GM23248 (cell line): ENCODE measurements at regions not wholly inside any gene's neighbourhood (a gene's known extent, or its start where the extent isn't known, plus 50 kb on each side); places are given as distances from the start of the nearest gene placed in this dataset.

Experiments
- DNase-seq: peaks from one replicate; pipeline ENCODE4 v3.0.0-alpha.2; 2015
- H2AFZ ChIP-seq: fragments of 200-600 bp; sonication (generic); 2 replicates; pipeline ENCODE4 v1.6.1; 2016; ENCODE audit warnings: antibody characterized with exemption
- H3F3A ChIP-seq: fragments of 200-600 bp; sonication (generic); 2 replicates; pipeline ENCODE4 v1.6.1; 2016; ENCODE audit warnings: mild to moderate bottlenecking, antibody characterized with exemption, mixed run types; ENCODE audit not compliant: insufficient read depth
- H3K27ac ChIP-seq: fragments of 200-600 bp; sonication (generic); 2 replicates; pipeline ENCODE4 v1.5.1; 2016; ENCODE audit warnings: mild to moderate bottlenecking
- H3K27me3 ChIP-seq: fragments of 200-600 bp; sonication (generic); replicated peaks from 2 replicates; pipeline ENCODE4 v1.6.1; 2016; ENCODE audit warnings: mild to moderate bottlenecking; ENCODE audit not compliant: insufficient read depth
- H3K36me3 ChIP-seq: fragments of 200-600 bp; sonication (generic); 2 replicates; pipeline ENCODE4 v1.6.1; 2016; ENCODE audit warnings: low read depth, mild to moderate bottlenecking
- H3K4me1 ChIP-seq: fragments of 200-600 bp; sonication (generic); 2 replicates; pipeline ENCODE4 v1.6.1; 2016; ENCODE audit warnings: mild to moderate bottlenecking; ENCODE audit not compliant: insufficient read depth
- H3K4me2 ChIP-seq: fragments of 200-600 bp; sonication (generic); one replicate; pipeline ENCODE4 v1.6.1; 2016; ENCODE audit warnings: mild to moderate bottlenecking; ENCODE audit not compliant: unreplicated experiment
- H3K4me3 ChIP-seq: fragments of 200-600 bp; sonication (generic); 2 replicates; pipeline ENCODE4 v1.5.1; 2016; ENCODE audit warnings: mild to moderate bottlenecking
- H3K79me2 ChIP-seq: fragments of 200-600 bp; sonication (generic); 2 replicates; pipeline ENCODE4 v1.6.1; 2016; ENCODE audit warnings: mild to moderate bottlenecking; ENCODE audit not compliant: insufficient read depth
- H3K9ac ChIP-seq: fragments of 200-600 bp; sonication (generic); 2 replicates; pipeline ENCODE4 v1.6.1; 2016; ENCODE audit warnings: mild to moderate bottlenecking
- H3K9me2 ChIP-seq: fragments of 200-600 bp; sonication (generic); 2 replicates; pipeline ENCODE4 v1.6.1; 2016; ENCODE audit warnings: mixed run types, mild to moderate bottlenecking, moderate library complexity; ENCODE audit not compliant: insufficient read depth
- H3K9me3 ChIP-seq: fragments of 200-600 bp; sonication (generic); one replicate; pipeline ENCODE4 v1.6.1; 2017; ENCODE audit warnings: low read depth
- H4K20me1 ChIP-seq: fragments of 200-600 bp; sonication (generic); 2 replicates; pipeline ENCODE4 v1.6.0; 2016; ENCODE audit not compliant: insufficient read depth
- EZH2 ChIP-seq: fragments of 200-600 bp; sonication (generic); IDR thresholded peaks from 2 replicates; pipeline ENCODE4 v1.6.1; 2018; ENCODE audit warnings: antibody characterized with exemption, mild to moderate bottlenecking; ENCODE audit not compliant: insufficient read depth, poor library complexity, severe bottlenecking
- EZH2phosphoT487 ChIP-seq: fragments of 200-600 bp; sonication (generic); IDR thresholded peaks from 2 replicates; pipeline ENCODE4 v1.6.1; 2018; ENCODE audit warnings: antibody characterized with exemption, moderate library complexity, mild to moderate bottlenecking, low read depth; ENCODE audit not compliant: insufficient read depth
- WGBS, 2 experiments: methylation state at CpG; one replicate each; pipeline ENCODE4 v1.1.6; 2015 to 2017; ENCODE audit warnings: low lambda C conversion rate in 2 of 2, low coverage in 1 of 2; ENCODE audit errors: missing lambda C conversion rate in 2 of 2; 5-methylcytosine and 5-hydroxymethylcytosine counted together
- in situ Hi-C: fragments of 300-500 bp; cut with MboI; formaldehyde crosslinking; loops from 2 replicates; pipeline ENCODE4 v1.15.0; 2020

DNA sequence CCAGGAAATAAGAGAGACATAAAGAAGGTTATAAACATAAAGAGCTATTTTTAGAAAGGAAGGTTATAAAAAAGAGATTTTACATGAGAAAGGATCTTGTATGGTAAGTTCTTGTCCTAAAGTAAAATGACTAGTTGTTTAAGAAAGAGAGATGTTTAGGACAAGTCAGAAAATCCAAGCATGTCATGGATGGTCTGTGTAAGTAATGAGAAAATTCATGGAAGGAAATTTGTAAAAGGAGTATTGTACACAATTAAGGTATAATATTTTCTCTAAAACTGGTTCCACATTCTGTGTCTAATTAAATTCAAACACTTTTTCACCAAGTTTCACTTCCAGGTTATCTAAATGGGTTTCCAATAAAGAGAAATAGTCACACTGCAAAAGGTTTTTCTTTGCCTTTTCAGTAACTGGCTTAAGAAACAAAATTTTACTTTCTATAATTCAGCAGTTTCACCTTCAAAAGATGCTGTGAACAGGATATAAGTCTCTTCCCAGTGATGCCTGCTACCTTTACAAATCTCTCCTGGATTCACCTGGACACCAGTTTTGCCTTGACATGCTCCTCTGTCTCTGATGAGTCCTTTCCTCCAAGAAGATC lies 455.7 kb downstream of the ZIC1 start:
- Histone ChIP-seq H4K20me1 (no peaks in the 10 kb centered on the region), H3K4me3 (no peak overlapping the region), H3K79me2 (no peaks in the 10 kb centered on the region), H3K4me2 (no peak overlapping the region), H3K36me3 (no peaks in the 10 kb centered on the region), H2AFZ (no peak overlapping the region), H3K27me3 (no peaks in the 10 kb centered on the region), H3K9me2 (no peaks in the 10 kb centered on the region), H3K4me1 (no peaks in the 10 kb centered on the region), H3K27ac (no peak overlapping the region), H3F3A (no peaks in the 10 kb centered on the region), H3K9me3 (no peaks in the 10 kb centered on the region), H3K9ac (no peak overlapping the region)
- in situ Hi-C loops: no loop called here
- TF ChIP-seq EZH2: no peak
- TF ChIP-seq EZH2phosphoT487: no peak
- DNase-seq: no peak

DNA sequence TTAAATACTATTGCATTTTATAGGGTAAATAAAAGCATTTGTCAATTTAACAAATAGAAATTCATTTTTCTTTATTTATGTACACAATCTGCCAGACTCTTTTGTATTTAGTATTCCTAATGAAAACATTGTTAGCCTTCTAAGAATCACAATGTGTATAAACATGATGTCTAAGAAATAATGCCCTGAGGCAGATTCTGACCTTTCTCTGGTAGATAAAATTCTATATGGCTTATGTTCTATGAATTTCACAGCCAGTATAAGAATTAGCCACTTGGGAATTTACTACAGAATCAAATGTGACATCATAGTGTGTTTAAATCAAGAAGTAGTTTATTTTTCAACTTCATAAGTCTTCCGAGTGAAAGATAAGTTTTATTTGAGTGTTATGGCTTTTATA lies 457.4 kb downstream of the ZIC1 start:
- H3K9ac ChIP-seq: no peak overlapping the region
- no peak overlapping the region for H3K27ac ChIP-seq
- no peaks in the 10 kb centered on the region for H3K9me3 ChIP-seq
- in situ Hi-C loops: no loop called here
- no peak for DNase-seq
- H3K4me3 ChIP-seq: no peak overlapping the region
- no peaks in the 10 kb centered on the region for H3K36me3 ChIP-seq
- H3F3A ChIP-seq: no peaks in the 10 kb centered on the region
- no peaks in the 10 kb centered on the region for H3K4me1 ChIP-seq
- WGBS, 2 experiments: 21 to 23% methylated on average over 1 of the region's 1 CpG
- no peaks in the 10 kb centered on the region for H3K27me3 ChIP-seq
- no peak overlapping the region for H2AFZ ChIP-seq
- H3K9me2 ChIP-seq: no peaks in the 10 kb centered on the region
- H3K79me2 ChIP-seq: no peaks in the 10 kb centered on the region
- H4K20me1 ChIP-seq: no peaks in the 10 kb centered on the region
- TF ChIP-seq EZH2phosphoT487 (no peak), EZH2 (no peak)
- no peak overlapping the region for H3K4me2 ChIP-seq

DNA sequence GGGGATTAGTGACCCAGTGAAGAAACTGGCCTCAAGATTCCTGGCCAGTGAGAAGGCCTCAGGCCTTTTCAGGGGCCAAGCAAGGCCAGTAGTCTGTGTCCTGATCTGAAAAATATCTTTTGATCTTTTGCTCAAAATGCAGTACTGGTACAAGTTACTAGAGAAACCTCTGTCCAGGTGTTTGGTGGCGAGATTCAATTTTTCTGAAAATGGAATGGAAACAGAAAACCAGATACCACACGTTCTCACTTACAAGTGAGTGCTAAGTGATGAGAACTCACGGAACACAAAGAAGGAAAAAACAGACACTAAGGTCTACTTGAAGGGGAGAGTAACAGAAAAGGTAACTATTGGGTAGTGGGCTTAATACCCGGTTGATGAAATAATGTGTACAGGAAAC lies 463.4 kb downstream of the ZIC1 start:
- Histone ChIP-seq H3K9ac (no peak overlapping the region), H3K79me2 (no peaks in the 10 kb centered on the region), H3K27me3 (no peaks in the 10 kb centered on the region), H3K36me3 (no peaks in the 10 kb centered on the region), H3K9me3 (no peaks in the 10 kb centered on the region), H2AFZ (no peak overlapping the region), H4K20me1 (no peaks in the 10 kb centered on the region), H3K9me2 (no peaks in the 10 kb centered on the region), H3K4me1 (no peaks in the 10 kb centered on the region), H3F3A (no peaks in the 10 kb centered on the region), H3K4me3 (no peak overlapping the region), H3K4me2 (no peak overlapping the region), H3K27ac (no peak overlapping the region)
- in situ Hi-C loops: no loop called here
- 63% methylated on average over 4 of the region's 4 CpGs for WGBS, 2 experiments
- no peak for DNase-seq
- no peak for TF ChIP-seq EZH2phosphoT487
- TF ChIP-seq EZH2: no peak

DNA sequence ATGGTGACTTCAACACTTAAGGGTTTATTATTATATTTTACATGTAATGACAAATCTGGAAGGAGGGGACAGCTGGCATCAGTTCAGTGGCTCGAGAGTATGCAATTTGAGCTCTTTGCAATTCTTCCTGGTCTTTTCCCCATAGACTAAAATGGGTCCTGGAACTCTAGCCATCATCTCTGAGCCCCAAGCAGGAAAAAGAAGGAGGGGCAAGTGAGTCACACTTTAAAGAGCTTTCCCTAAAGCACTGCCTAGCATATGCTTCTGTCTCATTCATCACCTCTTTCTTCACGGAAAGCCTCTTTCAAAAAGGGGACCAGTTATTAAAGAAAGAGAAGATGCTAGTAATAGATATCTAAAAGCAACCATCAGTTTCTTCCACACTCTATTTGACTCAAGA lies 466.3 kb downstream of the ZIC1 start:
- peak; percentile 41 for DNase-seq
- no peaks in the 10 kb centered on the region for H3K27me3 ChIP-seq
- H3K9me3 ChIP-seq: no peaks in the 10 kb centered on the region
- no peaks in the 10 kb centered on the region for H3K9me2 ChIP-seq
- no peaks in the 10 kb centered on the region for H3K36me3 ChIP-seq
- H3K4me1 ChIP-seq: no peaks in the 10 kb centered on the region
- H3K79me2 ChIP-seq: no peaks in the 10 kb centered on the region
- WGBS, 2 experiments: 15 to 33% methylated on average over 2 of the region's 2 CpGs
- in situ Hi-C loops: no loop called here
- no peaks in the 10 kb centered on the region for H4K20me1 ChIP-seq
- no peak overlapping the region for H3K4me2 ChIP-seq
- no peaks in the 10 kb centered on the region for H3F3A ChIP-seq
- no peak overlapping the region for H3K27ac ChIP-seq
- H3K9ac ChIP-seq: no peak overlapping the region
- TF ChIP-seq EZH2 (no peak), EZH2phosphoT487 (no peak)
- no peak overlapping the region for H3K4me3 ChIP-seq
- H2AFZ ChIP-seq: no peak overlapping the region

DNA sequence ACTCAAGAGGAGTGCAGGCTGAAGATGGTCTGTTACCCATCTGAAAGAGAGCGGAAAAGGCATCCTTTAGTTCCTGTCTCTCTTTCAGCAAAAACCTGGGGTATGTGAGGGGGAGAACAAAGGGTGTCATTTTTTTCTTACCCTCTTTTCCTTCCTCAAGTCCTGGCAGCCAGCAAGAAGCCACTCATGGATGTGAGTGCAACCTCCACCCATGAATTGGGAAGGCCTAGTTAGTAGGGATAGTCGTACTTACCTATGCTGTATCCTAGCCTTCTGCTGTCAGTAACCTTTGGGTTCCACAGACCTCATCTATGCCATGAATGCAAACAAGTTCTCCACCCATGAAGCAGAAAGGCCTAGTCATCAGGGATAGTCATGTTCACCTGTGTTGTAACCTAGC lies 472.8 kb downstream of the ZIC1 start:
- Histone ChIP-seq H3K4me1 (no peaks in the 10 kb centered on the region), H3K27me3 (no peaks in the 10 kb centered on the region), H3F3A (no peaks in the 10 kb centered on the region), H3K9me3 (peaks cover 5% of the 10 kb centered on the region), H3K9me2 (no peaks in the 10 kb centered on the region), H3K79me2 (no peaks in the 10 kb centered on the region), H2AFZ (no peak overlapping the region), H4K20me1 (no peaks in the 10 kb centered on the region), H3K9ac (no peak overlapping the region), H3K4me3 (no peak overlapping the region), H3K27ac (no peak overlapping the region), H3K36me3 (no peaks in the 10 kb centered on the region), H3K4me2 (no peak overlapping the region)
- no peak for TF ChIP-seq EZH2
- in situ Hi-C loops: no loop called here
- peak; percentile 4 for DNase-seq
- WGBS, 2 experiments: 32 to 38% methylated on average over 2 of the region's 2 CpGs
